ENCODE measurements at regions not wholly inside any gene's neighbourhood (a gene's known extent, or its start where the extent isn't known, plus 50 kb on each side); places are given as distances from the start of the nearest gene placed in this dataset.

DNA sequence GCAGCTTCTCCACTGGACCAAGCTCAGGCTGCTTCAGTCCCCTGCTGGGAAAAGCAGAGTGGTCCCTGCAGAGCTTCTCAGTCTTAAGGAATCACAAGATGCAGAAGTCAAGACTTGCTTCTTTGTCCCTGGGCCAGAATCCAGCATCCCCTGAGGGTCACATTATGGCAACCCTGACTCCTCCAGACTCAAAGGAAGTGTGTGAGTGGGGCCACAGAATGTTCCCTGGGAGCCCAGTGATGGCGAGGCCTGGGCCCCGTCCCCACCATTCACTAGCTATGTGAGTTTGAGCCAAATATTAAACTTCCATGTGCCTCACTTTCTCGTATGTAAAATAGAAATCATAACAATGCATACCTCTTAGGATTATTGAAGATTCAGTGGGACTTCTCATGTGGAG, 122.2 kb upstream of the NCAM1 start:
- H2BK20ac ChIP-seq (ENCODE audit: low read depth, low read length), result no peak overlapping the region
- H3K14ac ChIP-seq (replicated peaks; ENCODE audit: low read depth, low read length), result no peak overlapping the region
- no peaks in the 10 kb centered on the region for H3K27me3 ChIP-seq (ENCODE audit: control insufficient read depth, insufficient read depth, low read length)
- H3K9me3 ChIP-seq (ENCODE audit: control insufficient read depth, insufficient read depth, low read length), result peaks cover 1% of the 10 kb centered on the region
- H4K20me1 ChIP-seq (ENCODE audit: insufficient read depth, low read length), result no peaks in the 10 kb centered on the region
- H4K8ac ChIP-seq (ENCODE audit: low read depth in 2 of 2, low read length in 2 of 2), result no peak overlapping the region
- no peaks in the 10 kb centered on the region for H3K9me1 ChIP-seq (ENCODE audit: insufficient read depth, low read length)
- H2AK9ac ChIP-seq (replicated peaks; ENCODE audit: low read depth, low read length, poor library complexity), result no peak overlapping the region
- POLR2A ChIA-PET (ENCODE audit: unreplicated experiment), result no interaction called here
- no peak overlapping the region for H4K5ac ChIP-seq (ENCODE audit: low read depth, low read length)
- H3K79me1 ChIP-seq (ENCODE audit: low read depth in 1 of 2, low read length in 2 of 2), result no peaks in the 10 kb centered on the region
- H3K4me3 ChIP-seq (ENCODE audit: insufficient read depth, low read depth, low read length), result no peak overlapping the region
- no CpG with 5 or more reads among the region's 3 CpGs for WGBS, 2 experiments (ENCODE audit: extremely low coverage in 2 of 2, insufficient read length in 1 of 2)
- H3K9ac ChIP-seq (ENCODE audit: low read depth, low read length), result no peak overlapping the region
- H2BK15ac ChIP-seq (ENCODE audit: low read depth, low read length), result no peak overlapping the region
- no peaks in the 10 kb centered on the region for H3K4me1 ChIP-seq (ENCODE audit: control insufficient read depth, insufficient read depth, low read length)
- no peak overlapping the region for H3K18ac ChIP-seq (ENCODE audit: low read depth, low read length)
- no peak overlapping the region for H4K91ac ChIP-seq (ENCODE audit: insufficient read depth, low read depth, low read length)
- ATAC-seq (ENCODE audit: low read depth), result no peak
- no peaks in the 10 kb centered on the region for H3K36me3 ChIP-seq (ENCODE audit: control insufficient read depth, insufficient read depth, low read length)
- dilution Hi-C loops (cut with HindIII; ENCODE audit: low sequenced_read_pairs, unreplicated experiment) (no loop called here), intact Hi-C loops (cut with micrococcal nuclease) (no loop called here), in situ Hi-C loops (cut with MboI; ENCODE audit: low sequenced_read_pairs) (no loop called here)
- H3K56ac ChIP-seq (ENCODE audit: extremely low read depth, insufficient read depth, low read length), result no peak overlapping the region
- H3K27ac ChIP-seq (ENCODE audit: insufficient read depth, low read length), result no peak overlapping the region
- no peak overlapping the region for H2BK5ac ChIP-seq (ENCODE audit: low read depth, low read length, poor library complexity, severe bottlenecking)
- CTCF ChIA-PET, result no interaction called here
- TF ChIP-seq, protein P1, sequence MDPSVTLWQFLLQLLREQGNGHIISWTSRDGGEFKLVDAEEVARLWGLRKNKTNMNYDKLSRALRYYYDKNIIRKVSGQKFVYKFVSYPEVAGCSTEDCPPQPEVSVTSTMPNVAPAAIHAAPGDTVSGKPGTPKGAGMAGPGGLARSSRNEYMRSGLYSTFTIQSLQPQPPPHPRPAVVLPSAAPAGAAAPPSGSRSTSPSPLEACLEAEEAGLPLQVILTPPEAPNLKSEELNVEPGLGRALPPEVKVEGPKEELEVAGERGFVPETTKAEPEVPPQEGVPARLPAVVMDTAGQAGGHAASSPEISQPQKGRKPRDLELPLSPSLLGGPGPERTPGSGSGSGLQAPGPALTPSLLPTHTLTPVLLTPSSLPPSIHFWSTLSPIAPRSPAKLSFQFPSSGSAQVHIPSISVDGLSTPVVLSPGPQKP (IDR thresholded peaks at IDR 0.05; ENCODE audit: borderline replicate concordance, low read depth, low read length), result no peak
- no peak for TF ChIP-seq CEBPB (IDR thresholded peaks at IDR 0.05; ENCODE audit: low read depth, low read length)
- no TSS peak for BruUV-seq (replicated peaks)
- H2BK120ac ChIP-seq (ENCODE audit: low read depth, low read length), result no peak overlapping the region
- DNase-seq, result no peak
- H3K23ac ChIP-seq (ENCODE audit: low read depth, low read length), result no peak overlapping the region
- H3K4me2 ChIP-seq (ENCODE audit: low read depth, low read length), result no peak overlapping the region
- no peak overlapping the region for H3K4ac ChIP-seq (ENCODE audit: low read depth, low read length)
- no peak overlapping the region for H2AK5ac ChIP-seq (ENCODE audit: low read depth, low read length)
- no peak overlapping the region for H2AFZ ChIP-seq (replicated peaks; ENCODE audit: low read length, poor library complexity)
